DND-41 (cell line): ENCODE measurements at regions not wholly inside any gene's neighbourhood (a gene's known extent, or its start where the extent isn't known, plus 50 kb on each side); places are given as distances from the start of the nearest gene placed in this dataset.

ENCODE experiments used
- CTCF ChIP-seq: IDR thresholded peaks from 2 replicates; pipeline ENCODE4 v1.5.1; 2012; ENCODE audit warnings: borderline replicate concordance, low read length, moderate library complexity, mild to moderate bottlenecking; ENCODE audit not compliant: poor library complexity, severe bottlenecking; ENCODE audit errors: extremely low read depth
- EZH2 ChIP-seq: IDR thresholded peaks from 3 replicates; pipeline ENCODE4 v1.6.1; 2012; ENCODE audit warnings: borderline replicate concordance, low read depth, mild to moderate bottlenecking, moderate library complexity, low read length, inconsistent platforms; ENCODE audit not compliant: severe bottlenecking

GRCh38 chr4:115229873-115230272 lies 116.5 kb upstream of the NDST4 start:
- TF ChIP-seq EZH2 (no peak), CTCF (no peak)
